CD4-positive, alpha-beta T cell treated with Interleukin-6 for 4 hours (primary cell): ENCODE measurements at regions not wholly inside any gene's neighbourhood (a gene's known extent, or its start where the extent isn't known, plus 50 kb on each side); places are given as distances from the start of the nearest gene placed in this dataset.
"Not testable (repeated sequence)": the region's sequence is repeated elsewhere in the genome, so short reads cannot be mapped to it uniquely, and the experiment has no call there.

Experiments used
- DNase-seq: peaks from one replicate; pipeline ENCODE4 v3.0.0-alpha.2; 2020; ENCODE audit warnings: mixed read lengths

GRCh38 chr11:90722552-90723190 lies 499.8 kb upstream of the CHORDC1 start:
- DNase-seq, result no peak

GRCh38 chr11:90717522-90717921 lies 494.7 kb upstream of the CHORDC1 start:
- no peak for DNase-seq

- no peak for DNase-seq
Observed at GRCh38 chr11:90705661-90706060, 482.8 kb upstream of the CHORDC1 start.

- no peak for DNase-seq
Observed at GRCh38 chr11:90704510-90704909, 481.7 kb upstream of the CHORDC1 start.

- no peak for DNase-seq
Observed at GRCh38 chr11:90701716-90702115, 478.9 kb upstream of the CHORDC1 start.

DNA sequence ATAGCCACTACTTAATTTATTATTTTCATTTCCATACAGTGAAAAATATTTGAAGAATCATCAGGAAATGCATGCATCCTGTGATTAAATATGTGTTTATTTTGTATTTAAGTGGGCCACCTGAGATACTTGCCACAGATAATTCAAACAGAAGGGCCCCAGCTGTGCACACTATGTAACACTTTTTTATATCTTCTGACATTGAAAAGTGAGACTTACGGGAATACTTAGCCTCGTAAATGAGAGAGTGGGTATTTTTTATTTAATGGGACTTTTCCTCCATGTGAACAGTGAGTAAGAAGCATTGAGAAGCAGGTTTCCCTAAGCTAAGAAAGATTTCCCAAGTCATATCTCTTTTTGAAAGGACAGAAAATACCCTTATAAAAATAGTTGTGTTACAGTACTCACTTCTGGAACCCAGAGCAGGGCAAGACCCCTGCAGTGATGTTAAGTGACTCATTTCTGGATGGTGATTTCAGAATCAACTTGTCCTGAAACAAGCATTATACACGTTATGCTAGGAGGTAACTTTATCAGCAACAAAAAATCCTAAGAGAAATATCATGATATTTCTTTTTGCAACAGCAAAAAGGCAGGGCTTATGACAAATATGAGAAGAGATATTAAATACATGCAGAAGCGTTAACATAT lies 478.1 kb upstream of the CHORDC1 start:
- no peak for DNase-seq

- no peak for DNase-seq
Observed at GRCh38 chr11:90699791-90700400, 477.0 kb upstream of the CHORDC1 start.

GRCh38 chr11:90698238-90698637 lies 475.4 kb upstream of the CHORDC1 start:
- no peak for DNase-seq

DNA sequence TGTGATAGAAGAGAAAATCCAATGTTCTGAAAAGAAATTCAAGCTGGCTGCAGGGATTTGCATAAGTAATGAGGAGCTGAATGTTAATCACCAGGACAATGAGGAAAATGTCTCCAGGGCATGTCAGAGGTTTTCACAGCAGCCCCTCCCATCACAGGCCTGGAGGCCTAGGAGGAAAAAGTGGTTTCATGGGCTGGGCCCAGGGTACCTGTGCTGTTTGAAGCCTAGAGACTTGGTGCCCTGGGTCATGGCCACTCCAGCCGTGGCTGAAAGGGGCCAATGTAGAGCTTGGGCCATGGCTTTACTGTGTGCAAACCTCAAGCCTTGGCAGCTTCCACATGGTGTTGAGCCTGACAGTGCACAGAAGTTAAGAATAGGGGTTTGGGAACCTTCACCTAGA lies 452.6 kb upstream of the CHORDC1 start:
- DNase-seq, result not testable (repeated sequence)

DNA sequence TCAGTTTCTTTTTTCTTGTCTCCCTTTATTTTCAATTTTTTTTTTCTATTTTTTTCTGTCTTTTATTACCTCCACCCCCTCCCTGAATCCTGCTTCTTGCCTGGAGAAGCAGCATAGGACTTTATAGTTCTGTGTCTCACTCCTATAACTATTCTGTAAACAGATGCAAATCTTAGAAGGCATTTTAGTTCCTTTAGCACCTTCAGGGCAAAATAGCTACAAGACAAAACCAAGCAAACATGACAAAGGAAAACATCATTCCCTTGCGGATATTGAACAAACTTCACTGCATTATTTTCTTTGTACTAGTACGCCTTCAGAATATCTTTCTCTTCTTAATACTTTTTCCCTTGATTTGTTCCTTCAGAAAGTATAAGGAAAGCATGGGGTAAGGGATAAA lies 446.2 kb upstream of the CHORDC1 start:
- DNase-seq, result no peak

- DNase-seq, result no peak
Observed at GRCh38 chr11:90668502-90668901, 445.7 kb upstream of the CHORDC1 start.

GRCh38 chr11:90661233-90661632 lies 438.4 kb upstream of the CHORDC1 start:
- DNase-seq, result no peak

DNA sequence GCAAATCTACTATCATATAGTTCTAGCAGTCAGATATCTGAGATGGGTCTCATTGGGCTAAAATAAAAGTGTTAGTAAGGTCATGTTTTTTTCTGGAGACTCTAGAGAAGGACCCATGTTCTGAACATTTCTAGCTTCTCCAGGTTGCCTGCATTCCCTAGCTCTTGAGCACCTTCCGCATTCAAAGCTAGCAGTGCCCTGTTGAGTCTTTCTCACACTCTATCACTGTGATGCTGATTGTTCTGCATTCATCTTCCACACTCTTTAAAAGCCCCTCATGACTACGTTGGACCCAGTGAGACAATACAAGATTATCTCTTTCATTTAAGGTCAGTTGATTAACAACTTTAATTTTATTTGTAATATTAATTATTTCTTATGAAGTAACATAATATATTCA lies 433.3 kb upstream of the CHORDC1 start:
- DNase-seq, result no peak

DNA sequence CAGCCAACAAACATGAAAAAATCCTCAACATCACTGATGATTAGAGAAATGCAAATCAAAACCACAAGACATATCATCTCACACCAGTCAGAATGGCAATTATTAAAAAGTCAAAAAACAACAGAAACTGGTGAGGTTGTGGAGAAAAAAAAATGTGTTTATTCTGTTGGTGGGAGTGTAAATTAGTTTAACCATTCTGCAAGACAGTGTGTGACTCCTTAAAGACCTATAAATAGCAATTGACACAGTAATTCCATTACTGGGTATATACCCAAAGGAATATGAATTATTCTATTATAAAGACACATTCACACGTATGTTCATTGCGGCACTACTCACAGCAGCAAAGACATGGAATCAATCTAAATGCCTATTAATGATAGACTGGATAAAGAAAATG lies 427.3 kb upstream of the CHORDC1 start:
- DNase-seq, result no peak

GRCh38 chr11:90646706-90647105 lies 423.9 kb upstream of the CHORDC1 start:
- no peak for DNase-seq

GRCh38 chr11:90646266-90646665 lies 423.4 kb upstream of the CHORDC1 start:
- DNase-seq, result no peak

GRCh38 chr11:90639461-90639993 lies 416.7 kb upstream of the CHORDC1 start:
- DNase-seq, result no peak

DNA sequence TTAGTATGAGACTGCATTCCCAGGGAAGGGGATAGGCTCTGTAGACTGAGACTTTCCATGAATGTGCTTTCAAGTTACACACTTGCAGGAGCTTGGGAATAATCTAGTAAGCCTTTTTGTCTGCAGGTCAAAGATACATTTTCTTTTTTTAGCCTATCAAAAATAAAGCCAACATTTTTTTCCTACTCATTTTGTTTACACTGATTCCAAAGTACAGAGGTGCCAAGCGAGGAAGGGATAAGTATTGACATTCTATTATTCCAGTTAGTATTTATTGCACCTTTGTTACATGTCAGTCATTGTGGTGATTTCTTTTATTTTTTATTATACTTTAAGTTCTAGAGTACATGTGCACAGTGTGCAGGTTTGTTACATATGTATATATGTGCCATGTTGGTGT lies 413.0 kb upstream of the CHORDC1 start:
- DNase-seq, result no peak

- no peak for DNase-seq
Observed at GRCh38 chr11:90635151-90635550, 412.3 kb upstream of the CHORDC1 start.

- no peak for DNase-seq
Observed at GRCh38 chr11:90630176-90630575, 407.3 kb upstream of the CHORDC1 start.

DNA sequence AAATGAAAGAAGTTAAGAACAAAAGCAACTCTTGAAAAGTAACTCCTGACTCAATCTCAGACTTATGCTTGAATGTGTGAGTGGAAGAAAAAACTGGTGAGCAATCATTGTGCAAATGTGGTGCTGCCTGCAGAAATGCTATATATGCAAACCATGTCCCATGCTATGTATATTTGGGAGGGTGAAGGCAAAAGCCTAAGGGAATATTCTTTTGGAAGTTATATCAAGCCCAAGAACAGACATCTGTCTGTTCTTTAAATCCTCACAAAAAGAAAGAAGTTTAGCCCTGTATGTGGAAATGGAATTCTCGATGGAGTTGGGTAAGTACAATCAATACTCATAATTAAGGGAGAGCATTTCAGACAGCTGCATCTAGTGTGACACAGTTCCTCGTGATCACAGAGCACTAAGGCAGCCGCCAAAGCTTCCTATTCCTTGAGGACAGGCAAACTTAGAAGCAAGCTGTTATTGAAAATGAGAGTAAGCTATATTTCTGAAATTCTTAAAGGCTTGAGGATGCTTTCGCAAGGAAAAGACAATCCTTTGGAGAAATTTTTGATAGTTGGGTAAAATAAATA lies 406.5 kb upstream of the CHORDC1 start:
- DNase-seq, result no peak

DNA sequence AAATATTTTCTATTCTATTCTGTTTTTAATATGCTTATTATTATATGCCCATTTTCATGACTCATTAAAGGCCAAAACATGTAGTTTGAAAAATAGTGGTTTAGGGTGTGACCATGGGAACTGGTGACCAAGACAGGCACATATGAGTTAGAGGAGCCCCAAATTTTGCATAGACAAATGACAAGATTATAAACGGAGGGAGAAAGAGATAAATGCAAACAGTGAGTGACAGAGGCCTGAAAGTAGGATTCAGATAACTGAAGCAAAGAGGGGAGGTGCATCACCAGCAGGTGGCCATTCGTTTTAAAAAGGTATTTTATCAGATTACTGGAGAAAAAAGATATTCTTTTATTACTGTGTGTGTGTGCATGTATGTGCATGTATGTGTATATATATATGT lies 391.5 kb upstream of the CHORDC1 start:
- DNase-seq, result no peak

DNA sequence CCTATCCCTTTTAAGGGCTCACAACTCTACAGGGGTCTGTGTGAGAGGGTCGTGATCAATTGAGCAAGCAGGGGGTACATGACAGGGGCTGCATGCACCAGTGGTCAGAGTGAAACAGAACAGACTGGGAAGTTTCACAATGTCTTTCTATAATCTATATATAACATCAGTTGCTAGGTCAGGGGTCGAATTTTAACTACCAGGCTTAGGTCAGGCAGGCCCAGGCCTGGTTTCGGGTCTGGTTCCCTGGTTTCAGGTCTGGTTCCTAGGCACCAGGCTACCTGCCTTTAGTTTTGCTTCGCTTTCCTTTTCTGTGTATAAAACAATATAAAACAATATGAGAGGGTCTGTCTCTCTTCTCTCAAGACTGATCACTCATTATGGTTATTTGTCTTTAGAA lies 390.2 kb upstream of the CHORDC1 start:
- not testable (repeated sequence) for DNase-seq

DNA sequence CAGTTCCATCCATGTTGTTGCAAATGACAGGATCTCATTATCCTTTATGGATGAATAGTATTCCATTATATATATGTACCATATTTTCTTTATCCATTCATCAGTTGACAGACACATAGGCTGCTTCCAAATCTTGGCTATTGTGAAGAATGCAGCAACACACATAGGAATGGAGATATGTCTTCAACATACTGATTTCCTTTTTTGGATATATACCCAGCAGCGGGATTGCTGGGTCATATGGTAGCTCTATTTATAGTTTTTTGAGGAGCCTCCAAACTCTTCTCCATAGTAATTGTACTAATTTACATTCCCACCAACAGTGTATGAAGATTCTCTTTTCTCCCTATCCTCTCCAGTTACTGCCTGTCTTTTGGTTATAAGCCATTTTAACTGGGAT lies 383.9 kb upstream of the CHORDC1 start:
- DNase-seq, result no peak
